Smooth muscle cell (in vitro differentiated cells): ENCODE measurements at regions not wholly inside any gene's neighbourhood (a gene's known extent, or its start where the extent isn't known, plus 50 kb on each side); places are given as distances from the start of the nearest gene placed in this dataset.

Source experiments
- DNase-seq: peaks from one replicate; lab custom pipeline; 2025; ENCODE audit not compliant: unreplicated experiment; lab: John Stamatoyannopoulos, UW
- H2AFZ ChIP-seq: fragments of 200-600 bp; sonication (generic); 2 replicates; pipeline ENCODE4 v1.6.0; 2016; ENCODE audit warnings: antibody characterized with exemption, low read depth, mild to moderate bottlenecking
- H3F3A ChIP-seq: fragments of 200-600 bp; sonication (generic); 2 replicates; pipeline ENCODE4 v1.6.0; 2017; ENCODE audit warnings: antibody characterized with exemption, low read depth
- H3K27ac ChIP-seq: fragments of 200-600 bp; sonication (generic); 2 replicates; pipeline ENCODE4 v1.5.1; 2016; ENCODE audit warnings: low read depth, mild to moderate bottlenecking
- H3K27me3 ChIP-seq: fragments of 200-600 bp; sonication (generic); 2 replicates; pipeline ENCODE4 v1.6.1; 2016; ENCODE audit warnings: low read depth, mild to moderate bottlenecking
- H3K36me3 ChIP-seq: fragments of 200-600 bp; sonication (generic); 2 replicates; pipeline ENCODE4 v1.5.1; 2016; ENCODE audit warnings: low read depth
- H3K4me1 ChIP-seq: fragments of 200-600 bp; sonication (generic); 2 replicates; pipeline ENCODE4 v1.5.1; 2016; ENCODE audit warnings: low read depth
- H3K4me2 ChIP-seq: fragments of 200-600 bp; sonication (generic); 2 replicates; pipeline ENCODE4 v1.6.0; 2016; ENCODE audit warnings: mild to moderate bottlenecking
- H3K4me3 ChIP-seq: fragments of 200-600 bp; sonication (generic); 2 replicates; pipeline ENCODE4 v1.5.1; 2016; ENCODE audit warnings: mild to moderate bottlenecking
- H3K79me2 ChIP-seq: fragments of 200-600 bp; sonication (generic); 2 replicates; pipeline ENCODE4 v1.6.0; 2016; ENCODE audit warnings: low read depth, mild to moderate bottlenecking
- H3K9ac ChIP-seq: fragments of 200-600 bp; sonication (generic); 2 replicates; pipeline ENCODE4 v1.6.0; 2016; ENCODE audit warnings: low read depth
- H3K9me3 ChIP-seq: fragments of 200-600 bp; sonication (generic); replicated peaks from 2 replicates; pipeline ENCODE4 v1.5.1; 2016; ENCODE audit warnings: low read depth
- H4K20me1 ChIP-seq: fragments of 200-600 bp; sonication (generic); 2 replicates; pipeline ENCODE4 v1.6.0; 2016; ENCODE audit warnings: low read depth
- CTCF ChIP-seq: fragments of 200-600 bp; sonication (generic); IDR thresholded peaks from 2 replicates; pipeline ENCODE4 v1.5.1; 2017; ENCODE audit warnings: borderline replicate concordance, mild to moderate bottlenecking, antibody characterized with exemption; ENCODE audit not compliant: insufficient read depth, poor library complexity, severe bottlenecking
- WGBS: methylation state at CpG from one replicate; pipeline ENCODE4 v1.1.7; 2016; ENCODE audit warnings: low lambda C conversion rate; 5-methylcytosine and 5-hydroxymethylcytosine counted together

DNA sequence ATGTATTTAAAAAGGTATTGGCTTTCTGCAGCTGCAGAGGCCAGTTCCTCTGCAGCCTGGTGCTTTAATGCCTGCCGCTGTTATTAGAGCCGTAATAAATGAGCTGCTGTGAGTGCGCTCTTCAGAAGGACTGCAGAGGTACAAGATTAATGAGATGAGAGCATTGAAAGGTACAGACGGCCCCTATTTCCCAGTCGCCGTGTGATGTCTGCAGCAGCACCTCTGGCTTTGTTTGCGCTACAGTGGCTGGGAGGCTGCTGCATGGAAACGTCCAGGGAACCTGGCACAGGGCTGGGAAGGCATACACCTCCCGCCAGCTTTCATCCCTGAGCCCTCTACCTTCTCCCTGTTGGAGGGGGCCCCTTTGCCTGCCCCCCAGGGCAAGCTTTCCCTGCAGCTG is 383.8 kb upstream of the ZMIZ1 start:
- no peak overlapping the region for H3K27ac ChIP-seq
- no peak overlapping the region for H3K4me3 ChIP-seq
- no peak overlapping the region for H2AFZ ChIP-seq
- H3K79me2 ChIP-seq = no peaks in the 10 kb centered on the region
- no peaks in the 10 kb centered on the region for H3K9me3 ChIP-seq
- H3K27me3 ChIP-seq = no peaks in the 10 kb centered on the region
- 75% methylated on average over 9 of the region's 9 CpGs for WGBS
- H4K20me1 ChIP-seq = no peaks in the 10 kb centered on the region
- no peaks in the 10 kb centered on the region for H3F3A ChIP-seq
- no peaks in the 10 kb centered on the region for H3K36me3 ChIP-seq
- H3K4me1 ChIP-seq = peaks cover 3% of the 10 kb centered on the region
- H3K4me2 ChIP-seq = no peak overlapping the region
- DNase-seq = no peak
- TF ChIP-seq CTCF = no peak
- no peak overlapping the region for H3K9ac ChIP-seq

- Histone ChIP-seq H3K4me1 (peaks cover 3% of the 10 kb centered on the region), H3K79me2 (no peaks in the 10 kb centered on the region), H3F3A (no peaks in the 10 kb centered on the region), H3K9ac (no peak overlapping the region), H3K9me3 (no peaks in the 10 kb centered on the region), H3K27ac (no peak overlapping the region), H3K27me3 (no peaks in the 10 kb centered on the region), H3K4me2 (no peak overlapping the region), H3K4me3 (no peak overlapping the region), H4K20me1 (no peaks in the 10 kb centered on the region), H2AFZ (no peak overlapping the region), H3K36me3 (no peaks in the 10 kb centered on the region)
- DNase-seq = no peak
- no peak for TF ChIP-seq CTCF
- 64% methylated on average over 7 of the region's 7 CpGs for WGBS
These were observed 383.2 kb upstream of the ZMIZ1 start for GRCh38 chr10:78685466-78686103.

GRCh38 chr10:78686444-78687060 is 382.2 kb upstream of the ZMIZ1 start:
- Histone ChIP-seq H3K4me2 (no peak overlapping the region), H2AFZ (no peak overlapping the region), H3K9ac (no peak overlapping the region), H3K4me3 (no peak overlapping the region), H3K79me2 (no peaks in the 10 kb centered on the region), H3F3A (no peaks in the 10 kb centered on the region), H4K20me1 (no peaks in the 10 kb centered on the region), H3K36me3 (no peaks in the 10 kb centered on the region), H3K9me3 (no peaks in the 10 kb centered on the region), H3K4me1 (peaks cover 3% of the 10 kb centered on the region), H3K27ac (no peak overlapping the region), H3K27me3 (no peaks in the 10 kb centered on the region)
- 88% methylated on average over 10 of the region's 10 CpGs for WGBS
- no peak for DNase-seq
- no peak for TF ChIP-seq CTCF

GRCh38 chr10:78687626-78688025 is 381.1 kb upstream of the ZMIZ1 start:
- Histone ChIP-seq H3K27ac (no peak overlapping the region), H2AFZ (no peak overlapping the region), H3K9ac (no peak overlapping the region)

More at GRCh38 chr10:78687626-78688025, 381.1 kb upstream of the ZMIZ1 start:
- no peak for DNase-seq
- Histone ChIP-seq H3K9me3 (no peaks in the 10 kb centered on the region), H3K4me2 (no peak overlapping the region), H3K79me2 (no peaks in the 10 kb centered on the region), H3K4me3 (no peak overlapping the region), H3K36me3 (no peaks in the 10 kb centered on the region), H3K27me3 (no peaks in the 10 kb centered on the region), H3F3A (no peaks in the 10 kb centered on the region), H4K20me1 (no peaks in the 10 kb centered on the region), H3K4me1 (peaks cover 3% of the 10 kb centered on the region)
- no peak for TF ChIP-seq CTCF
